ENCODE measurements at regions not wholly inside any gene's neighbourhood (a gene's known extent, or its start where the extent isn't known, plus 50 kb on each side); places are given as distances from the start of the nearest gene placed in this dataset.

GRCh38 chr11:70556884-70557741, 158.8 kb downstream of the CTTN start:
- Histone ChIP-seq H3K9me3 (no peaks in the 10 kb centered on the region), H3K27ac (ENCODE audit: low read depth in 2 of 2, low read length in 1 of 2) (no peak overlapping the region), H3K9me2 (no peaks in the 10 kb centered on the region), H2AFZ (ENCODE audit: low read depth) (no peak overlapping the region), H3K9ac (no peak overlapping the region), H3K79me2 (ENCODE audit: insufficient read depth) (no peaks in the 10 kb centered on the region), H3F3A (replicated peaks; ENCODE audit: insufficient read depth) (no peaks in the 10 kb centered on the region), H3K4me1 (ENCODE audit: control insufficient read depth in 1 of 2, insufficient read depth in 2 of 2, low read depth in 1 of 2, low read length in 1 of 2) (peaks cover 0 to 5% of the 10 kb centered on the region in 2 experiments; a peak in 1 of 4 replicates), H3K27me3 (ENCODE audit: insufficient read depth) (no peaks in the 10 kb centered on the region), H3K36me3 (replicated peaks in 1 of 2; ENCODE audit: control insufficient read depth in 1 of 2, insufficient read depth in 2 of 2, low read length in 1 of 2) (no peaks in the 10 kb centered on the region), H4K20me1 (ENCODE audit: insufficient read depth) (no peaks in the 10 kb centered on the region), H3K4me3 (ENCODE audit: low read depth in 2 of 2, low read length in 1 of 2) (no peak overlapping the region), H3K4me2 (no peak overlapping the region)
- POLR2A ChIA-PET = interaction anchor here (0.9 kb wide), 1 partner anchor 11 kb away, joined by 3 read pairs; no protein-coding TSS in a partner anchor
- CTCF ChIA-PET = interaction anchor here (0.6 to 1.2 kb wide), 4 partner anchors 8 to 173 kb away, joined by 3 to 5 read pairs (median 4); no protein-coding TSS in a partner anchor
- 41% methylated on average over 8 of the region's 8 CpGs for whole genome bisulfite sequencing (ENCODE audit: low lambda C conversion rate)
- DNase-seq = no peak
- TF ChIP-seq CHD2 (IDR thresholded peaks at IDR 0.05; ENCODE audit: low read length, partially characterized antibody) = no peak
- no peak for TF ChIP-seq SIN3A (IDR thresholded peaks at IDR 0.05; ENCODE audit: borderline replicate concordance, low read depth, low read length)
- TF ChIP-seq MEF2A (IDR thresholded peaks at IDR 0.05; ENCODE audit: borderline replicate concordance, low read depth) = no peak
- TF ChIP-seq TAF1 (IDR thresholded peaks at IDR 0.05; ENCODE audit: borderline replicate concordance, low read depth, low read length) = no peak
- TF ChIP-seq NRF1 (IDR thresholded peaks at IDR 0.05; ENCODE audit: low read depth, low read length) = no peak
- TF ChIP-seq, protein P1, sequence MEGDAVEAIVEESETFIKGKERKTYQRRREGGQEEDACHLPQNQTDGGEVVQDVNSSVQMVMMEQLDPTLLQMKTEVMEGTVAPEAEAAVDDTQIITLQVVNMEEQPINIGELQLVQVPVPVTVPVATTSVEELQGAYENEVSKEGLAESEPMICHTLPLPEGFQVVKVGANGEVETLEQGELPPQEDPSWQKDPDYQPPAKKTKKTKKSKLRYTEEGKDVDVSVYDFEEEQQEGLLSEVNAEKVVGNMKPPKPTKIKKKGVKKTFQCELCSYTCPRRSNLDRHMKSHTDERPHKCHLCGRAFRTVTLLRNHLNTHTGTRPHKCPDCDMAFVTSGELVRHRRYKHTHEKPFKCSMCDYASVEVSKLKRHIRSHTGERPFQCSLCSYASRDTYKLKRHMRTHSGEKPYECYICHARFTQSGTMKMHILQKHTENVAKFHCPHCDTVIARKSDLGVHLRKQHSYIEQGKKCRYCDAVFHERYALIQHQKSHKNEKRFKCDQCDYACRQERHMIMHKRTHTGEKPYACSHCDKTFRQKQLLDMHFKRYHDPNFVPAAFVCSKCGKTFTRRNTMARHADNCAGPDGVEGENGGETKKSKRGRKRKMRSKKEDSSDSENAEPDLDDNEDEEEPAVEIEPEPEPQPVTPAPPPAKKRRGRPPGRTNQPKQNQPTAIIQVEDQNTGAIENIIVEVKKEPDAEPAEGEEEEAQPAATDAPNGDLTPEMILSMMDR (IDR thresholded peaks at IDR 0.05) = no peak
- TF ChIP-seq GABPA (IDR thresholded peaks at IDR 0.05; ENCODE audit: low read depth) = no peak
- TF ChIP-seq NFIC (IDR thresholded peaks at IDR 0.05; ENCODE audit: borderline replicate concordance) = no peak
- TF ChIP-seq TCF12 (IDR thresholded peaks at IDR 0.05) = no peak
- no peak for TF ChIP-seq POLR2AphosphoS5 (IDR thresholded peaks at IDR 0.05; ENCODE audit: low read depth, low read length)
- no peak for TF ChIP-seq FOSL2 (IDR thresholded peaks at IDR 0.05; ENCODE audit: borderline replicate concordance, low read depth)

GRCh38 chr11:70557742-70558485, 159.6 kb downstream of the CTTN start:
- TF ChIP-seq MEF2A (IDR thresholded peaks at IDR 0.05; ENCODE audit: borderline replicate concordance, low read depth) = no peak
- TF ChIP-seq RAD21 (IDR thresholded peaks at IDR 0.05; ENCODE audit: low read length) = no peak
- TF ChIP-seq RCOR1 (IDR thresholded peaks at IDR 0.05; ENCODE audit: low read length) = no peak
- no peak for TF ChIP-seq FOXJ3 (CRISPR knock-in tag; IDR thresholded peaks at IDR 0.05)
- TF ChIP-seq, protein P1 (IDR thresholded peaks at IDR 0.05) = no peak
- TF ChIP-seq RXRA (IDR thresholded peaks at IDR 0.05; ENCODE audit: borderline replicate concordance, low read depth) = no peak
- TF ChIP-seq JUND (IDR thresholded peaks at IDR 0.05) = no peak
- no peak for TF ChIP-seq SMC3 (IDR thresholded peaks at IDR 0.05; ENCODE audit: low read depth, low read length)
- no peak for TF ChIP-seq EP300 (IDR thresholded peaks at IDR 0.05; ENCODE audit: borderline replicate concordance in 1 of 2, low read depth in 1 of 2, low read length in 1 of 2)
- no peak for TF ChIP-seq EZH2phosphoT487 (IDR thresholded peaks at IDR 0.05; ENCODE audit: borderline replicate concordance, low read depth)
- no peak for TF ChIP-seq FOXM1 (IDR thresholded peaks at IDR 0.05; ENCODE audit: low read depth)
- TF ChIP-seq POLR2AphosphoS5 (IDR thresholded peaks at IDR 0.05; ENCODE audit: low read depth, low read length) = no peak
- TF ChIP-seq YY1 (IDR thresholded peaks at IDR 0.05; ENCODE audit: low read depth) = no peak
- no peak for TF ChIP-seq NFIC (IDR thresholded peaks at IDR 0.05; ENCODE audit: borderline replicate concordance)
- no peak for TF ChIP-seq CHD2 (IDR thresholded peaks at IDR 0.05; ENCODE audit: low read length, partially characterized antibody)
- TF ChIP-seq MXI1 (IDR thresholded peaks at IDR 0.05; ENCODE audit: low read depth, low read length) = no peak
- H3K27ac ChIP-seq (ENCODE audit: low read depth in 2 of 2, low read length in 1 of 2) = no peak overlapping the region
- DNase-seq = no peak
- no peaks in the 10 kb centered on the region for H3K9me3 ChIP-seq
- no peak overlapping the region for H3K4me3 ChIP-seq (ENCODE audit: low read depth in 2 of 2, low read length in 1 of 2)
- 60% methylated on average over 11 of the region's 27 CpGs for whole genome bisulfite sequencing (ENCODE audit: low lambda C conversion rate)
- H3K4me1 ChIP-seq (ENCODE audit: control insufficient read depth in 1 of 2, insufficient read depth in 2 of 2, low read depth in 1 of 2, low read length in 1 of 2) = peaks cover 0 to 5% of the 10 kb centered on the region in 2 experiments; a peak in 1 of 4 replicates
- no peak overlapping the region for H3K4me2 ChIP-seq
- H3K9ac ChIP-seq = no peak overlapping the region
- H3K79me2 ChIP-seq (ENCODE audit: insufficient read depth) = no peaks in the 10 kb centered on the region
- ChIA-PET POLR2A (interaction anchor here (0.9 kb wide), 1 partner anchor 10 kb away, joined by 3 read pairs; no protein-coding TSS in a partner anchor), CTCF (interaction anchor here (0.9 to 1.2 kb wide), 2 partner anchors 9 to 91 kb away, joined by 4 to 5 read pairs; no protein-coding TSS in a partner anchor)
- H4K20me1 ChIP-seq (ENCODE audit: insufficient read depth) = no peaks in the 10 kb centered on the region
- H3K36me3 ChIP-seq (replicated peaks in 1 of 2; ENCODE audit: control insufficient read depth in 1 of 2, insufficient read depth in 2 of 2, low read length in 1 of 2) = no peaks in the 10 kb centered on the region
- no peaks in the 10 kb centered on the region for H3K9me2 ChIP-seq
- H3K27me3 ChIP-seq (ENCODE audit: insufficient read depth) = no peaks in the 10 kb centered on the region
- H2AFZ ChIP-seq (ENCODE audit: low read depth) = no peak overlapping the region
- H3F3A ChIP-seq (replicated peaks; ENCODE audit: insufficient read depth) = no peaks in the 10 kb centered on the region

All from SK-N-SH (cell line).